ENCODE measurements at regions not wholly inside any gene's neighbourhood (a gene's known extent, or its start where the extent isn't known, plus 50 kb on each side); places are given as distances from the start of the nearest gene placed in this dataset.

- TF ChIP-seq POLR2A (IDR thresholded peaks at IDR 0.05) (no peak), CTCF (IDR thresholded peaks at IDR 0.05) (no peak), POLR2AphosphoS5 (IDR thresholded peaks at IDR 0.05) (no peak)
Observed at GRCh38 chr9:28824432-28824963, 1251.2 kb upstream of the C9orf72 start.

All from prostate gland (tissue), 2 donors.